B cell (primary cell): ENCODE measurements at regions not wholly inside any gene's neighbourhood (a gene's known extent, or its start where the extent isn't known, plus 50 kb on each side); places are given as distances from the start of the nearest gene placed in this dataset.

Experiments used
- ATAC-seq: fragments of 200-7000 bp; cut with Tn5 transposase; one replicate; pipeline ENCODE4 v1.10.0; 2021; ENCODE audit warnings: low read depth, mild to moderate bottlenecking, moderate number of reproducible peaks, moderate library complexity
- CTCF ChIA-PET: fragments of 350-600 bp; sonication (Branson Sonifier 250); formaldehyde crosslinking; loops from one replicate; lab custom pipeline; 2021; ENCODE audit warnings: antibody characterized with exemption, inconsistent platforms; lab: Charles Lee
- POLR2A ChIA-PET: fragments of 350-600 bp; sonication (Branson Sonifier 250); formaldehyde crosslinking; loops from one replicate; lab custom pipeline; 2021; ENCODE audit warnings: antibody characterized with exemption; lab: Charles Lee
- DNase-seq: peaks from one replicate; pipeline ENCODE4 v3.0.0; 2013
- H2AFZ ChIP-seq: 2 replicates; pipeline ENCODE4 v1.6.1; 2012; ENCODE audit warnings: mild to moderate bottlenecking, low read depth, low read length; ENCODE audit not compliant: insufficient read depth, poor library complexity, severe bottlenecking
- H3K27ac ChIP-seq, 2 donors: 1 replicate in 1 of 2; 2 replicates in 1 of 2; pipeline ENCODE4 v1.5.1; 2012 to 2013; ENCODE audit warnings: low read length in 2 of 2, mild to moderate bottlenecking in 2 of 2, moderate library complexity in 1 of 2
- H3K27me3 ChIP-seq, 4 experiments: fragments of 200-600 bp in 1 of 4; sonication (generic) in 1 of 4; replicated peaks in 1 of 4; 1 replicate in 2 of 4; 2 replicates in 2 of 4; pipeline versions ENCODE4 v1.6.1 to v1.7.0; 2013 to 2016; ENCODE audit warnings: low read length in 3 of 4, mild to moderate bottlenecking in 2 of 4, mixed read lengths in 1 of 4, moderate library complexity in 1 of 4; ENCODE audit not compliant: insufficient read depth in 4 of 4, control insufficient read depth in 3 of 4; ENCODE audit errors: control extremely low read depth in 1 of 4
- H3K36me3 ChIP-seq, 2 experiments: replicated peaks in 1 of 2; 1 replicate in 1 of 2; 2 replicates in 1 of 2; pipeline versions ENCODE4 v1.6.1 to v1.7.1; 2013; ENCODE audit warnings: low read length in 1 of 2; ENCODE audit not compliant: insufficient read depth in 2 of 2, control insufficient read depth in 1 of 2; ENCODE audit errors: control extremely low read depth in 1 of 2, extremely low read depth in 1 of 2
- H3K4me1 ChIP-seq, 2 donors: fragments of 200-600 bp in 1 of 2; sonication (generic) in 1 of 2; 1 replicate in 1 of 2; 2 replicates in 1 of 2; pipeline versions ENCODE4 v1.5.1 to v1.6.1; 2013 to 2017; ENCODE audit warnings: low read length in 2 of 2; ENCODE audit not compliant: control insufficient read depth in 2 of 2, insufficient read depth in 2 of 2
- H3K4me2 ChIP-seq: replicated peaks from 2 replicates; pipeline ENCODE3; 2012; ENCODE audit warnings: mild to moderate bottlenecking, low read depth, low read length; ENCODE audit not compliant: poor library complexity, severe bottlenecking
- H3K4me3 ChIP-seq, 5 experiments: fragments of 200-600 bp in 1 of 5; sonication (generic) in 1 of 5; 1 replicate in 3 of 5; 2 replicates in 2 of 5; pipeline versions ENCODE4 v1.5.1 to v1.7.0; 2011 to 2016; ENCODE audit warnings: low read length in 4 of 5, mild to moderate bottlenecking in 4 of 5, low read depth in 2 of 5, control low read depth in 1 of 5, moderate library complexity in 1 of 5; ENCODE audit not compliant: insufficient read depth in 1 of 5; ENCODE audit errors: control extremely low read depth in 1 of 5, extremely low read depth in 1 of 5
- H3K79me2 ChIP-seq: fragments of 200-600 bp; sonication (generic); one replicate; pipeline ENCODE4 v1.6.0; 2016; ENCODE audit warnings: low read length; ENCODE audit not compliant: control insufficient read depth, insufficient read depth
- H3K9ac ChIP-seq: fragments of 200-600 bp; sonication (generic); 2 replicates; pipeline ENCODE4 v1.6.1; 2017; ENCODE audit warnings: mild to moderate bottlenecking, low read length, moderate library complexity
- H3K9me3 ChIP-seq, 3 donors: one replicate each; pipeline versions ENCODE4 v1.6.1 to v1.7.1; 2013; ENCODE audit warnings: low read length in 2 of 3; ENCODE audit not compliant: control insufficient read depth in 2 of 3, insufficient read depth in 1 of 3; ENCODE audit errors: control extremely low read depth in 1 of 3
- H4K20me1 ChIP-seq: 2 replicates; pipeline ENCODE4 v1.6.0; 2012; ENCODE audit warnings: mild to moderate bottlenecking, low read length; ENCODE audit not compliant: insufficient read depth, control insufficient read depth, poor library complexity, severe bottlenecking
- H3K27ac Mint-ChIP-seq: one replicate; pipeline ENCODE4 v1.8.0; 2021; ENCODE audit warnings: mixed read lengths
- H3K27me3 Mint-ChIP-seq: one replicate; pipeline ENCODE4 v1.8.0; 2021; ENCODE audit warnings: mixed read lengths
- H3K4me1 Mint-ChIP-seq: one replicate; pipeline ENCODE4 v1.8.0; 2021; ENCODE audit warnings: mixed read lengths
- H3K4me3 Mint-ChIP-seq: one replicate; pipeline ENCODE4 v1.8.0; 2021; ENCODE audit warnings: mixed read lengths
- H3K9me3 Mint-ChIP-seq: one replicate; pipeline ENCODE4 v1.8.0; 2022; ENCODE audit warnings: mixed read lengths; ENCODE audit not compliant: insufficient read depth
- CTCF ChIP-seq: fragments of 200-600 bp; IDR thresholded peaks from one replicate; pipeline ENCODE4 v1.8.0; 2022; ENCODE audit warnings: antibody characterized with exemption, mild to moderate bottlenecking
- EZH2 ChIP-seq: IDR thresholded peaks from 2 replicates; pipeline ENCODE4 v1.6.1; 2012; ENCODE audit warnings: borderline replicate concordance, low read depth, mild to moderate bottlenecking, moderate library complexity, low read length; ENCODE audit not compliant: insufficient read depth, poor library complexity, severe bottlenecking
- WGBS: methylation state at CpG from one replicate; pipeline ENCODE4 v1.1.5; 2013; ENCODE audit warnings: missing lambda C conversion rate; ENCODE audit not compliant: insufficient coverage; 5-methylcytosine and 5-hydroxymethylcytosine counted together
- intact Hi-C: fragments of 100-400 bp; cut with micrococcal nuclease; formaldehyde crosslinking; loops from one replicate; pipeline ENCODE4 v1.10.0; 2022

- no peaks in the 10 kb centered on the region for H3K79me2 ChIP-seq
- H3K36me3 ChIP-seq = no peaks in the 10 kb centered on the region
- H3K4me1 ChIP-seq = no peaks in the 10 kb centered on the region
- Mint-ChIP-seq H3K9me3 (no peaks in the 10 kb centered on the region), H3K4me3 (no peak overlapping the region), H3K27ac (no peak overlapping the region), H3K4me1 (no peaks in the 10 kb centered on the region), H3K27me3 (no peaks in the 10 kb centered on the region)
- DNase-seq (no peak), ATAC-seq (no peak)
- no CpG with 5 or more reads among the region's 1 CpG for WGBS
- no peak overlapping the region for H3K4me2 ChIP-seq
- ChIA-PET POLR2A (no interaction called here), CTCF (no interaction called here)
- intact Hi-C loops = no loop called here
- no peaks in the 10 kb centered on the region for H3K9me3 ChIP-seq
- H3K27ac ChIP-seq = no peak overlapping the region
- H2AFZ ChIP-seq = no peak overlapping the region
- no peak overlapping the region for H3K9ac ChIP-seq
- H3K4me3 ChIP-seq = no peak overlapping the region
- TF ChIP-seq CTCF (no peak), EZH2 (no peak)
- H3K27me3 ChIP-seq = no peaks in the 10 kb centered on the region
- H4K20me1 ChIP-seq = no peaks in the 10 kb centered on the region
These were observed 441.8 kb upstream of the SGCD start for GRCh38 chr5:155885199-155885598.

- H3K79me2 ChIP-seq = no peaks in the 10 kb centered on the region
- H3K27me3 Mint-ChIP-seq = no peaks in the 10 kb centered on the region
- DNase-seq (no peak), ATAC-seq (no peak)
- no peaks in the 10 kb centered on the region for H3K9me3 ChIP-seq
- 88% methylated on average over 10 of the region's 13 CpGs for WGBS
- H3K27me3 ChIP-seq = no peaks in the 10 kb centered on the region
- CTCF ChIA-PET = no interaction called here
- no peak overlapping the region for H2AFZ ChIP-seq
- no peaks in the 10 kb centered on the region for H3K4me1 ChIP-seq
- H3K4me3 Mint-ChIP-seq = no peak overlapping the region
- POLR2A ChIA-PET = no interaction called here
- intact Hi-C loops = no loop called here
- TF ChIP-seq CTCF (no peak), EZH2 (no peak)
- no peak overlapping the region for H3K4me3 ChIP-seq
- no peaks in the 10 kb centered on the region for H4K20me1 ChIP-seq
- no peaks in the 10 kb centered on the region for H3K9me3 Mint-ChIP-seq
- H3K9ac ChIP-seq = no peak overlapping the region
- H3K27ac ChIP-seq = no peak overlapping the region
- no peaks in the 10 kb centered on the region for H3K4me1 Mint-ChIP-seq
- H3K36me3 ChIP-seq = no peaks in the 10 kb centered on the region
- no peak overlapping the region for H3K27ac Mint-ChIP-seq
- H3K4me2 ChIP-seq = no peak overlapping the region
These were observed 440.5 kb upstream of the SGCD start for GRCh38 chr5:155886311-155887031.
